ENCODE measurements at regions not wholly inside any gene's neighbourhood (a gene's known extent, or its start where the extent isn't known, plus 50 kb on each side); places are given as distances from the start of the nearest gene placed in this dataset.

DNA sequence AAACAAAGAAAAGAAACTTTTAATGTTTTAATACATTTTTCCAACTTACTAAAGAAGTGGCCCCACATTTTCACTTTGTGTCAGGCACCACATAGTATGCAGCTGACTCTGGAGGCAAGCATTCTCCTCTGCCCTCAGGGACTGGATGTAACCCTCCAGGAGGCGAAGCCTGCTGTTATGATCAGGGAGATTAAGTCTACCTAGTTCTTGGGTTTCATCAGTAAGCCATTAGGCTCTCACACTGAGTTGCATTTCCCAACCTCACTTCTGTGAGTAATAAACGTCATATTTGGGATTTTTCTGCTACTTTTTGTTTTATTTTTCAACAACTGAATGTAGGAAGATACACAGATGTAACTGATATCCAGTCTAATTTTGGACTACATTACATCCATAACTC is 101.2 kb upstream of the LRFN5 start:
- BruUV-seq (replicated peaks) = no TSS peak
- no peaks in the 10 kb centered on the region for H3K36me3 ChIP-seq (ENCODE audit: control insufficient read depth in 1 of 2, insufficient read depth in 2 of 2, low read length in 2 of 2)
- ChIA-PET RAD21 (ENCODE audit: low non-redundant PET in 1 of 2, low total read pairs in 2 of 2, uncharacterized antibody in 2 of 2, unreplicated experiment in 2 of 2) (no interaction called here), POLR2A (no interaction called here), CTCF (no interaction called here)
- TF ChIP-seq SIN3A (IDR thresholded peaks at IDR 0.05; ENCODE audit: low read depth) (no peak), SRF (IDR thresholded peaks at IDR 0.05; ENCODE audit: low read depth) (no peak), RAD21 (IDR thresholded peaks at IDR 0.05; ENCODE audit: low read depth) (no peak), POLR2A (IDR thresholded peaks at IDR 0.05; ENCODE audit: borderline replicate concordance, extremely low read depth, insufficient read depth, insufficient read length) (no peak)
- no peak overlapping the region for H3K4me2 ChIP-seq (ENCODE audit: low read length)
- no peak overlapping the region for H3K9ac ChIP-seq (ENCODE audit: low read length)
- H3K79me2 ChIP-seq (ENCODE audit: insufficient read depth, low read length) = no peaks in the 10 kb centered on the region
- H3K4me3 ChIP-seq (replicated peaks in 1 of 2; ENCODE audit: low read depth in 1 of 2, low read length in 2 of 2) = no peak overlapping the region
- no peaks in the 10 kb centered on the region for H3K9me2 ChIP-seq (ENCODE audit: insufficient read depth)
- H3K4me1 ChIP-seq (ENCODE audit: control insufficient read depth in 1 of 2, insufficient read depth in 2 of 2, low read length in 2 of 2) = no peaks in the 10 kb centered on the region
- no peak overlapping the region for H3K27ac ChIP-seq (ENCODE audit: low read depth, low read length)
- H2AFZ ChIP-seq (ENCODE audit: low read depth, low read length, poor library complexity, severe bottlenecking) = no peak overlapping the region
- ATAC-seq (no peak), DNase-seq (ENCODE audit: low read depth, low spot score) (no peak)
- no peaks in the 10 kb centered on the region for H3K27me3 ChIP-seq (ENCODE audit: insufficient read depth, low read length)
- H3K9me3 ChIP-seq (ENCODE audit: control insufficient read depth in 1 of 2, insufficient read depth in 1 of 2, low read depth in 1 of 2, low read length in 2 of 2) = no peaks in the 10 kb centered on the region
- no peaks in the 10 kb centered on the region for H4K20me1 ChIP-seq (ENCODE audit: insufficient read depth)
- intact Hi-C loops (cut with micrococcal nuclease) = no loop called here

DNA sequence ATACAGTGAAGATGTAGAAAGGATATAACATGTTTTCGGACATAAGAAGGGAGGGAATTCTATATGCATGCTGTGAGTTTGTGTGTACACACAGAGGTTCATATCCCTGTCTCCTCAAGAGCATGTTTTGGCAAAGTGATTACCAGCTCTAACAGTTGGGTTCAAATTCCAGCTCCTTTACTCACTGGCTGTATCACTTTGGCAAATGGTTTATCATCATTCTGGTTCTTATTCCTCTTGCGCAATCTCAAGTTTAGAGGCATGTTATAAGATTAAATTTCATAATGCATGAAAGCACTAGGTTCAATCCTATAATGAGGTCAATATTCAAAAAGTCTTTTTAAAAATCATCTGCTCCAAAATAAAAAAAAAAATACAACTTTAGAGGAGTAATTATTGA is 107.7 kb upstream of the LRFN5 start:
- ChIA-PET RAD21 (ENCODE audit: low non-redundant PET in 1 of 2, low total read pairs in 2 of 2, uncharacterized antibody in 2 of 2, unreplicated experiment in 2 of 2) (no interaction called here), CTCF (no interaction called here), POLR2A (no interaction called here)
- H3K4me2 ChIP-seq (ENCODE audit: low read length) = no peak overlapping the region
- DNase-seq (ENCODE audit: low read depth, low spot score) (no peak), ATAC-seq (no peak)
- H3K4me1 ChIP-seq (ENCODE audit: control insufficient read depth in 1 of 2, insufficient read depth in 2 of 2, low read length in 2 of 2) = no peaks in the 10 kb centered on the region
- no peaks in the 10 kb centered on the region for H3K36me3 ChIP-seq (ENCODE audit: control insufficient read depth in 1 of 2, insufficient read depth in 2 of 2, low read length in 2 of 2)
- no peaks in the 10 kb centered on the region for H3K27me3 ChIP-seq (ENCODE audit: insufficient read depth, low read length)
- H3K9ac ChIP-seq (ENCODE audit: low read length) = no peak overlapping the region
- no peak overlapping the region for H3K27ac ChIP-seq (ENCODE audit: low read depth, low read length)
- no peaks in the 10 kb centered on the region for H3K79me2 ChIP-seq (ENCODE audit: insufficient read depth, low read length)
- no peak overlapping the region for H2AFZ ChIP-seq (ENCODE audit: low read depth, low read length, poor library complexity, severe bottlenecking)
- H3K9me2 ChIP-seq (ENCODE audit: insufficient read depth) = no peaks in the 10 kb centered on the region
- H3K4me3 ChIP-seq (replicated peaks in 1 of 2; ENCODE audit: low read depth in 1 of 2, low read length in 2 of 2) = no peak overlapping the region
- BruUV-seq (replicated peaks) = no TSS peak
- intact Hi-C loops (cut with micrococcal nuclease) = no loop called here
- TF ChIP-seq YY1 (IDR thresholded peaks at IDR 0.05; ENCODE audit: extremely low read depth, insufficient replicate concordance, low read depth, low read length) (no peak), FOSL1 (IDR thresholded peaks at IDR 0.05; ENCODE audit: low read depth) (no peak), SRF (IDR thresholded peaks at IDR 0.05; ENCODE audit: low read depth) (no peak), EZH2phosphoT487 (IDR thresholded peaks at IDR 0.05; ENCODE audit: borderline replicate concordance) (no peak), SIN3A (IDR thresholded peaks at IDR 0.05; ENCODE audit: low read depth) (no peak), POLR2A (IDR thresholded peaks at IDR 0.05; ENCODE audit: borderline replicate concordance, extremely low read depth, insufficient read depth, insufficient read length) (no peak), RAD21 (IDR thresholded peaks at IDR 0.05; ENCODE audit: low read depth) (no peak), ZNF274 (IDR thresholded peaks at IDR 0.05; ENCODE audit: low read depth, low read length) (no peak), POLR2AphosphoS5 (IDR thresholded peaks at IDR 0.05; ENCODE audit: low read depth, low read length) (no peak), ELF1 (IDR thresholded peaks at IDR 0.05; ENCODE audit: borderline replicate concordance, low read depth) (no peak), SP1 (IDR thresholded peaks at IDR 0.05; ENCODE audit: low read depth) (no peak), TCF7L2 (IDR thresholded peaks at IDR 0.05; ENCODE audit: borderline replicate concordance, extremely low read depth, insufficient read depth, insufficient read length) (no peak)
- TF ChIP-seq, protein P1, sequence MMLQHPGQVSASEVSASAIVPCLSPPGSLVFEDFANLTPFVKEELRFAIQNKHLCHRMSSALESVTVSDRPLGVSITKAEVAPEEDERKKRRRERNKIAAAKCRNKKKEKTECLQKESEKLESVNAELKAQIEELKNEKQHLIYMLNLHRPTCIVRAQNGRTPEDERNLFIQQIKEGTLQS (IDR thresholded peaks at IDR 0.05) = no peak
- TF ChIP-seq, protein P2, sequence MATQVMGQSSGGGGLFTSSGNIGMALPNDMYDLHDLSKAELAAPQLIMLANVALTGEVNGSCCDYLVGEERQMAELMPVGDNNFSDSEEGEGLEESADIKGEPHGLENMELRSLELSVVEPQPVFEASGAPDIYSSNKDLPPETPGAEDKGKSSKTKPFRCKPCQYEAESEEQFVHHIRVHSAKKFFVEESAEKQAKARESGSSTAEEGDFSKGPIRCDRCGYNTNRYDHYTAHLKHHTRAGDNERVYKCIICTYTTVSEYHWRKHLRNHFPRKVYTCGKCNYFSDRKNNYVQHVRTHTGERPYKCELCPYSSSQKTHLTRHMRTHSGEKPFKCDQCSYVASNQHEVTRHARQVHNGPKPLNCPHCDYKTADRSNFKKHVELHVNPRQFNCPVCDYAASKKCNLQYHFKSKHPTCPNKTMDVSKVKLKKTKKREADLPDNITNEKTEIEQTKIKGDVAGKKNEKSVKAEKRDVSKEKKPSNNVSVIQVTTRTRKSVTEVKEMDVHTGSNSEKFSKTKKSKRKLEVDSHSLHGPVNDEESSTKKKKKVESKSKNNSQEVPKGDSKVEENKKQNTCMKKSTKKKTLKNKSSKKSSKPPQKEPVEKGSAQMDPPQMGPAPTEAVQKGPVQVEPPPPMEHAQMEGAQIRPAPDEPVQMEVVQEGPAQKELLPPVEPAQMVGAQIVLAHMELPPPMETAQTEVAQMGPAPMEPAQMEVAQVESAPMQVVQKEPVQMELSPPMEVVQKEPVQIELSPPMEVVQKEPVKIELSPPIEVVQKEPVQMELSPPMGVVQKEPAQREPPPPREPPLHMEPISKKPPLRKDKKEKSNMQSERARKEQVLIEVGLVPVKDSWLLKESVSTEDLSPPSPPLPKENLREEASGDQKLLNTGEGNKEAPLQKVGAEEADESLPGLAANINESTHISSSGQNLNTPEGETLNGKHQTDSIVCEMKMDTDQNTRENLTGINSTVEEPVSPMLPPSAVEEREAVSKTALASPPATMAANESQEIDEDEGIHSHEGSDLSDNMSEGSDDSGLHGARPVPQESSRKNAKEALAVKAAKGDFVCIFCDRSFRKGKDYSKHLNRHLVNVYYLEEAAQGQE (IDR thresholded peaks at IDR 0.05; ENCODE audit: low read depth) = no peak
- no peaks in the 10 kb centered on the region for H4K20me1 ChIP-seq (ENCODE audit: insufficient read depth)
- no peaks in the 10 kb centered on the region for H3K9me3 ChIP-seq (ENCODE audit: control insufficient read depth in 1 of 2, insufficient read depth in 1 of 2, low read depth in 1 of 2, low read length in 2 of 2)
